ENCODE measurements at regions not wholly inside any gene's neighbourhood (a gene's known extent, or its start where the extent isn't known, plus 50 kb on each side); places are given as distances from the start of the nearest gene placed in this dataset.

DNA sequence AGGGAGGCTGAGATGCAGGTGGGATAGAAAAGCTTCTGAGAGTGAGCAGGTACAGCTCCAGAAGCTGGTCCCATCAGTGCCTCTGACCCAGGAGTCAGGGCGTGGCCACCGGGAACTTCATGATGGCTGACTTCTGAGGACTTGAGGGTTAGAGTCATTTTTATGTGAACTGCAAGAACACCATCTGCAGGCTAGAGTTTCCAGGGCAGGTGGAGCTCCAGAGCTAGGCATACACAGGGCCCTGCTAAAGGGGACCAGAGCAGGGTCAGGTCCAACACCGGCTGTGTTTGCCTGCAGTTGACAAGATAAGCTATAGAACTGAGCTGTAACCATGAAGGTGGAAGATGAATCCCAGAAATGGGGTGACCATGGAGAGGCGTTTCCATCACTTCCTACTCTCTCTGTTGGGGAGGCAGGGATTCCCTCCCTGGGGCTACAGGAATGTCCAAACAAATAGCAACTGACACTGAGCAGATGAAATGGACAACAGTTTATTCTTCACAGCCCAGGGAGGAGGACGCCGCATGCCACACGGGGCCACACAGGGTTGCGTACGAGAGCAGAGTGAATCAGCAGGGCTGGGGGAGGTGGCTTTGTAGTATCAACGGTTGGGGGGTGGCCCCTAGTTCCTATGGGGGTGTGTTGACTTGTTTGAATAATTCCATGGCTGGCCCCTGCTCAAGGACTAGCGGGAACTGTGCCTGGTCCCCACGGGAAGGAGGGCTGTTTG lies 77.6 kb upstream of the ZNF516 start:
- H3K9ac ChIP-seq (ENCODE audit: extremely low read depth, insufficient read length, low read length), result no peak overlapping the region
- H3K27me3 ChIP-seq (ENCODE audit: insufficient read depth, low read length), result no peaks in the 10 kb centered on the region; the same call in 1 of the 2 replicates
- no peaks in the 10 kb centered on the region for H3K9me3 ChIP-seq (ENCODE audit: control insufficient read depth, low read depth, low read length)
- H3K56ac ChIP-seq (ENCODE audit: insufficient read length, low read depth, low read length), result no peak overlapping the region
- H3T11ph ChIP-seq (ENCODE audit: low read length), result no peak overlapping the region
- no peak overlapping the region for H3K27ac ChIP-seq (ENCODE audit: insufficient read length, low read depth, low read length)
- no peak overlapping the region for H4K91ac ChIP-seq (ENCODE audit: insufficient read length, low read depth, low read length)
- H2AK5ac ChIP-seq (ENCODE audit: insufficient read length, low read length), result no peak overlapping the region
- H3K23ac ChIP-seq (ENCODE audit: insufficient read length, low read depth, low read length), result no peak overlapping the region
- H2BK20ac ChIP-seq (ENCODE audit: low read depth, low read length, poor library complexity, severe bottlenecking), result no peak overlapping the region
- no peak for DNase-seq
- H2BK15ac ChIP-seq (ENCODE audit: low read depth, low read length), result no peak overlapping the region
- no peak overlapping the region for H2BK5ac ChIP-seq (ENCODE audit: insufficient read length, low read length)
- TF ChIP-seq CTCF (conservative IDR thresholded peaks at IDR 0.05), result no peak
- H3K27me3 Mint-ChIP-seq (ENCODE audit: low read depth), result peaks cover 10% of the 10 kb centered on the region
- no peak overlapping the region for H4K5ac ChIP-seq (ENCODE audit: insufficient read length, low read depth, low read length)
- peaks cover 15 to 18% of the 10 kb centered on the region in 2 experiments; a peak in 3 of 4 replicates for H3K4me1 Mint-ChIP-seq
- no peak overlapping the region for H2BK120ac ChIP-seq (ENCODE audit: low read depth, low read length, poor library complexity, severe bottlenecking)
- no peak overlapping the region for H3K4me2 ChIP-seq (ENCODE audit: insufficient read depth, insufficient read length, low read length)
- no peaks in the 10 kb centered on the region for H4K20me1 ChIP-seq (ENCODE audit: control insufficient read depth, insufficient read depth, insufficient read length)
- H3K36me3 Mint-ChIP-seq (ENCODE audit: insufficient read depth in 1 of 3, low read depth in 3 of 3), result no peaks in the 10 kb centered on the region; a peak in 1 of 7 replicates
- H3K27ac Mint-ChIP-seq, result no peak overlapping the region
- no peak overlapping the region for H3K14ac ChIP-seq (ENCODE audit: insufficient read depth, low read length)
- H4K8ac ChIP-seq (replicated peaks; ENCODE audit: insufficient read length, low read depth, low read length), result no peak overlapping the region
- no peak overlapping the region for H3K4ac ChIP-seq (ENCODE audit: low read depth, low read length)
- no CpG with 5 or more reads among the region's 12 CpGs for WGBS (ENCODE audit: extremely low coverage, insufficient read length, low lambda C conversion rate)
- no peak overlapping the region for H3K18ac ChIP-seq (ENCODE audit: insufficient read length, low read depth, low read length)
- H3K4me1 ChIP-seq (ENCODE audit: insufficient read depth, low read length), result 0 out of 2 replicates have a peak, but pooled peaks cover 2% of the 10 kb centered on the region
- H3K9me3 Mint-ChIP-seq, result peaks cover 0 to 4% of the 10 kb centered on the region in 2 experiments; a peak in 2 of 5 replicates
- no peak overlapping the region for H2AFZ ChIP-seq (ENCODE audit: low read length)
- no peak overlapping the region for H2BK12ac ChIP-seq (ENCODE audit: insufficient read length, low read depth, low read length)
- H3K4me3 Mint-ChIP-seq, result no peak overlapping the region
- no peaks in the 10 kb centered on the region for H3K23me2 ChIP-seq (ENCODE audit: insufficient read length, low read depth, low read length, poor library complexity, severe bottlenecking)
- H3K79me1 ChIP-seq (ENCODE audit: insufficient read depth, low read depth, low read length, poor library complexity, severe bottlenecking), result no peaks in the 10 kb centered on the region
- H3K79me2 ChIP-seq (ENCODE audit: insufficient read depth, low read length), result no peaks in the 10 kb centered on the region
